IPS DF 4.7 (cell line): ENCODE measurements at regions not wholly inside any gene's neighbourhood (a gene's known extent, or its start where the extent isn't known, plus 50 kb on each side); places are given as distances from the start of the nearest gene placed in this dataset.
"Not testable (repeated sequence)": the region's sequence is repeated elsewhere in the genome, so short reads cannot be mapped to it uniquely, and the experiment has no call there.

Experiments used
- DNase-seq: peaks from one replicate; pipeline ENCODE4 v3.0.0-alpha.2; 2013; ENCODE audit warnings: low spot score; ENCODE audit errors: extremely low read depth

DNA sequence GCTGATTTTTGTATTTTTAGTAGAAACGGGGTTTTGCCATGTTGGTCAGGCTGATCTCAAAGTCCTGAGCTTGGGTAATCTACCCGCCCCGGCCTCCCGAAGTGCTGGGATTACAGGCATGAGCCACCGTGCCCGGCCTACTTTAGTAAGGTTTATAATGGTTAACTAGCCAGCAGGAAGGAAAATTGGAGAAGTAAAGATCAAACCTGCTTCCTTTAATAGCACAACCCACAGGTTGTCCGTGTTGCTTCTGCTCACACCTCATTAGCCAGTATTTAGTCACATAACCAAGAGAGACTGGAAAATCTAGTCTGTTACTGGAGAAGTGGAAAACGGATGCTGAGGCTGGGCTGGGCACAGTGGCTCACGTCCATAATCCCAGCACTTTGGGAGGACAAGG is 51.9 kb upstream of the TBL1XR1 start:
- DNase-seq: no peak

DNA sequence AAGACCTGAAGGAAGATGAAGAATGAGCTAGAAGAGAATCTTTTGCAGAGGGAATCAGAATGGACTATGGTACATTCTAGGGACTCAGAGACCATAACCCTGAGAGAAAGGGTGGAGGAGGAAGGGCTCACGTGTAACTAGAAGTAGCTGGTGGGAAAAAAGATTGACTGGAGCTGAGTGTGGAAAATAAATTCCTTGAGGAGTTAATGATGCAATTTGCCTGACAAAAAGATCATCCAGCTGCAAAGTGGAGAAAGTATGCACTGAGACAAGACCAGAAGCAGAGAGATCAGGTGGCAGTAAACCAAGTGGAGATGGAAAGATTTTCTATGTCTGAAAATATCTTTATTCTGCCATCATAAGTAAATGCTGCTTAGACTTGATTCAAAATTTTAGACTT is 52.9 kb upstream of the TBL1XR1 start:
- DNase-seq: no peak

DNA sequence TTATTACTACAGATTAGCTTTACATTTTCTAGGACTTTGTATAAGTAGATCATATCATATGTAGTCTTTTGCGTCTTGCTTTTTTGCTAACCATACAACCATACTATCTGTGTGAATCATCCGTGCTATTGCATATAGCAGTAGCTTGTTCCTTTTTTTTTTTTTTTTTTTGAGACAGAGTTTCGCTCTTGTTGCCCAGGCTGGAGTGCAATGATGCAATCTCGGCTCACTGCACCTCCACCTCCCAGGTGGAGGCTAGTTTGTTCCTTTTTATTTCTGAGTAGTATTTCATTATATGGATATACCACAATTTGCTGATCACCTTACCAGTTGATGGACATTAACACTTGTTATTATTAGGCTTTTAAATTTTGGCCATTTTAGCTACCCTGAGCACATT is 54.5 kb upstream of the TBL1XR1 start:
- DNase-seq: no peak

DNA sequence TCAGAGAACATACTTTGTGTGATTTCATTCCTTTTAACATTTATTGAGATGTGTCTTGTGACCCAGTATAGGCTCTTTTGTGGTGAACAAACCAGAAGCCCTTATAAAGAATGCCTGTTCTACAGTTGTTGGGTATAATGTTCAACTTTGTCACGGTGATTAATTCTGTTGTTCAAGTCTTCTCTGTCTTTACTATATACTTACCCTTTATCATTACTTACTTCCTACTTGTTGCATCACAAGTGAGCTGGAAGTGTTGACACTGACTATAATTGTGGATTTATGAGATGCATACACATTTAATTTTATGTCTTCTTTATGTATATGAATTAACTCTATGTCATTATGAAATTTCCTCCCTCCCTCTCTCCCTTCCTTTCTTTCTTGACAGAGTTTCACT is 59.7 kb upstream of the TBL1XR1 start:
- no peak for DNase-seq

DNA sequence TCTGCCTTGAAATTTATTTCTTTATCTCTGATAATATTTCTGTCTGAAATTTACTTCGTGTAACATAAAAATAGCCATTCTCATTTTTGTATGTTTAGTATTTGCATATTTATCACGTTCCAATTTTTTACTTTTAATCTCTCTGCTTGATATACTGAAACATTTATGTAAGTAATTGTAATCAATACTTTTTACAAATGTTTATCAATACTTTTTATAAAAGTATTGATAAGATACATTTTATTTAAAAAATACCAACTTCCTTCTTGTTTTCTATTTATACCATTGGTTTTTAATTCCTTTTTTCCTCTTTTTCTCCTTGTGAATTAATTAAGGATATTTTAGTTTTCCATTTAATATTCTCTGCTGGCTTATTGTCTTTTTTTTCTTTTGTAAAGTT is 60.3 kb upstream of the TBL1XR1 start:
- DNase-seq: no peak

DNA sequence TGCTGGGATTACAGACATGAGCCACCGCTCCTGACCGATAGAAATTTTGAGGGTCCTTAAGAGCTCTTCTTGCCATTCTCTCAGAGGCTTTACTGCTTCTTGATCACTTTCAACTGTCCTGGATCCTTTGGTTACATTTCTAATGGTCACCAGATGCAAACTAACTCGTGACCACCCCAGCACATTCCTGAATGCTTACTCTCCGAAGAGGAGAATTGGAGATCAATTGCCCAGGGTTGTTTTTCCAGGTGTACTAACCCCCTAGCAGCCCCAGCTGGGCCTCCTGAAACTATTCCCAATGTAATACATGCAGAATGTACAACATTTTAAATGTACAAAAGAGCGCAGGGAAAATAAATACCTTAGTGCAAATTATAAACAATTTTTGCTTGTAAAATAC is 65.1 kb upstream of the TBL1XR1 start:
- DNase-seq: no peak

DNA sequence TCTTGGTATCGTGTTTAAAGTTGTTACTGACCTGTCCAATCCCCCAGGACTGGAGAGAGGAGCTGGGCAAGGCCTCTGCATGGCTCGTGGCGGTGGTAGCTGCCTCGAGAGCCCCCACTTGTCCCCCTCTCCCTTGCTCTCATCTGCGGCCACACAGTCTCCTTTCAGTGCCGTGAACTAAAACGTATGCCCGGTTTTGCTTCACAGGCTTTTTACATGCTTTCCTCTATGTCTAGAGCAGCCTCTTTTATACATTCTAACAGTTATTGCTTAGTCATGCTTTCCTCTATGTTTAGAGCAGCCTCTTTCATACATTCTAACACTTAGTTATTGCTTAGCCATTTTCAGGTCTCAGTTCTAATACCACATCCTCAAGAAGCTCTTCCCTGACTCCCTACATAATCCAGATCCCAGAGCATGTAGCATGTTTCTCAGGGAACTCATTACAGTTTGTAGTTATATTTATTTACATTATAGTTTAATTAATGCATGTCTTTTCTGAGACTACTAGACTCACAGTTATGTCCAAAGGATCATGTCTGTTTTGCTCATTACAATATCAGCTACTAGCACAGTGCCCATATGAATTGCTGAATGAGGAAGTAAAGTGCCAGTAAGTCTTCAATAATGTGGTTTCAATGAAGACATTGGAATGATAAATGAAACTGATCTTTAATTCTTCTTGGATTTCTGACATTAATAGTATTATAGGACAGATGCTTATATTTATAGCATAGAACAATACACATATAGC is 66.5 kb upstream of the TBL1XR1 start:
- no peak for DNase-seq

DNA sequence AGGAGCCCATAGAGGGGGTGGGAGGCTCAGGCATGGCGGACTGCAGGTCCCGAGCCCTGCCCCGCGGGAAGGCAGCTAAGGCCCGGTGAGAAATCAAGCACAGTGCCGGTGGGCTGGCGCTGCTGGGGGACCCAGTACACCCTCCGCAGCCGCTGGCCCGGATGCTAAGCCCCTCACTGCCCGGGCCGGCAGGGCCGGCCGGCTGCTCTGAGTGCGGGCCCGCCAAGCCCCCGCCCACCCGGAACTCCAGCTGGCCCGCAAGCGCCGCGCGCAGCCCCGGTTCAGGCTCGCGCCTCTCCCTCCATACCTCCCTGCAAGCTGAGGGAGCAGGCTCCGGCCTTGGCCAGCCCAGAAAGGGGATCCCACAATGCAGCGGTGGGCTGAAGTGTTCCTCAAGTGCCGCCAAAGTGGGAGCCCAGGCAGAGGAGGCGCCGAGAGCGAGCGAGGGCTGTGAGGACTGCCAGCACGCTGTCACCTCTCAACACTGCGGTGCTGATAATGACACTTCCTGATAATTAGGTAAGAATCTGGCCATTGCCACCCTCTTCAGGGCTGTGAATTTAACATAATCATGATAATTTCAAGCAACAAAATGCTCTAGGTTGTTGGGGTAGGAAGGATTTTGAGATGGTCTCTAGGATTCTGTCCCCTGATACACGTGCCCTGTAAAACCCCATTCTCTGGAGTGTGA is 74.7 kb upstream of the TBL1XR1 start:
- not testable (repeated sequence) for DNase-seq

DNA sequence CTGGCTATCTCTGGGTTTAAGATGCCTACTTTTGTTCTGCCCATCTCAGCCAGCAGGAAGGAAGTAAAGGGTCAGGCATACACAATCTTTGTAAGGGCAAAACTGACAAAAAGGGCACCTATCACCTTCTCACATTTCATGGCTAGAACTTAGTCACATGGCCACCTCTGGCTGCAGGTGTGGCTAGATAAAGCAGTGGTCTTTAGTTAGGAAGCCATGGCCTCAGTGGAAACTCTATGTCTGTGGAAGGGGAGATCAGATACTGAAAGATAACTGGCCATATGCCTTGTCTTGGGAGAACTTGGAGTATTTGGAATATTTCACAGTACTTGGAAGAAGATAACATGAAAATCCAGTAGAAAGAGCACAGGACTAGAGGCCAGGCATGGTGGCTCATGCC is 80.7 kb upstream of the TBL1XR1 start:
- DNase-seq: no peak

DNA sequence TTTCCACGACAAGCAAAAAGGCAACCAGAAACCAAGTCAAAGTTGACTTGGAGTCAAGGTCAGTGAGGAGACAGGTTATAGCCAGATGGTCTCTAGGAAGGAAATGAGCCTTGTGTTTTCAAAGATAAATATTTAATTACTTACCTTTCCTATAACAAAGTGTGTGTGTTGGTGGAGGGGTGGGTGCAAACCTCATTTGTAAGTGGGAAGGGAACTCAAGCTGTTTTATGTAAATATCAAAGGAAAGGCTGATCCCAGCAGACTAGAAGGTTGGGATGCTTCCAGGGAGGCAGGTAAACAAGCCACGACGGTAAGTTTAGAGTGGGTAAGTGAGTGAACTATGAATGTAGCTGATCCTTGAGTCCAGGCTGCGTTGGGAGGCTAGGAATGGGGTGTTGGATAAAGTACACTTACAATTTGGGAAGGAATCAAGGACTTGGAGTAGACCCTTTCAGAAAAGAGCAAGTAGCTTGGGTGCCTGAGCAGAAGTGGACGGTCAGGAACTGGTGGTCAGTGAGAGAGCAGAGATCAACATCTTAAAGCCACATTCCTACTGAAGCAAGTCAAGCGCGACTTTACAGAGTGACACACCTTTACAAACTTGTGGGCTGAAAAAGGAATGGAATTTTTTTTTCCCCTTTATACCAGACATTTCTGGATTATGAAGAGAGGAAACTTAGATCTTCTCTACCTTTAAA is 82.0 kb upstream of the TBL1XR1 start:
- DNase-seq: no peak

DNA sequence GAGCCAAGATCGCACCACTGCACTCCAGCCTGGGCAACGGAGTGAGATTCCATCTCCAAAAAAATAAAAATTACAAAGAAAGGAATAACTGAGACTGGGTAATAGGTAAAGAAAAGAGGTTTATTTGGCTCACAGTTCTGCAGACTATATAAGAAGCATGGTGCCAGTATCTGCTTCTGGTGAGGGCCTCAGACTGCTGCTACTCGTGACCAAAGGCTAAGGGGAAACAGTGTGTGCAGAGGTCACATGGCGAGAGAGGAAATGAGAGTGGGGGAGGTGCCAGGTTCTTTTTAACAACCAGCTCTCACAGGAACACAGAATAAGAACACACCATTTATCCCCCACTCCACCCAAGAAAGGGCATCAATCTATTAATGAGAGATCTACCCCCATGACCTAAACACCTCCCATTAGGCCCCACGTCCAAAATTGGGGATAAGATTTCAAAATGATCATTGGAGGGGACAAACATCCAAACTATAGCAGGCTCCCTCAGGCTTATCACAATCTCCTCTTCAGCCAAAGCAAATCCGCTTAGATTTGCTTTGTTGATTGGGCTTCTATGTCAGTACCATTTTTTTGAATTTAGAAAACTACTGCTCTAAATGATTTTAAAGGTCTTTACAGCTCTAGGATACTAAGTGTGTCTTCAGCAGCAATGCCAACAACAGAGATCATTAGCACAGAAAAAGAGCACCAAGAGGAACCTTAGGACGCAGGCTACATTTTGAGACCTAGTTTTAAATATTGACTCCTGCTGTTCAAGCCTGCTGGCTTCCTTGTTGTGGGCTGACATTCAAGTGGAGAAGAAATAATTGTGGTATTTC is 84.2 kb upstream of the TBL1XR1 start:
- no peak for DNase-seq

DNA sequence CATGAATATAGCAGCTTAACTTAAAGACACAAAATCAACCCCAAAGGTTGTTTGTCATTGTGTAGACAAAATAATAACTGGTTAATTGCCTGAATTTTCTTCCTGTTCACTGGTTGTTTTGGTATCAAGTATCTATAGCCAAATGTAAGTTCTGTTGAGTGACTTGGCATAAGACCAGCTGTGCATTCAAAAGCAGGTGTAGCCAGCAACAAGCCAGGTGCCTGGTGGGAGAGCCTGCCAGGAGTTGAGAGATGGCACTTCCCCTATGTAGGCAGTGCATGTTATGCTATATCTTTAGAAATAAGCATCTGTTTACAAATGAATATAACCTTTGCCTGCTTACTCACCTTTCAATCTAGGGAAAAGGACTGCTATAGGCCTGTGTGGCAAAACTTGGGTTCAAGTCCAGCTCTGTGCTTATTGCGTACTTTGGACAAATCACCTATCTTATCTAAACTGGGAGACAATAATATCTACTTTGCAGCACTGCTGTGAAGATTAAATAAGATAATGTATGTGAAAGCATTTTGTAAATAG is 84.9 kb upstream of the TBL1XR1 start:
- no peak for DNase-seq

DNA sequence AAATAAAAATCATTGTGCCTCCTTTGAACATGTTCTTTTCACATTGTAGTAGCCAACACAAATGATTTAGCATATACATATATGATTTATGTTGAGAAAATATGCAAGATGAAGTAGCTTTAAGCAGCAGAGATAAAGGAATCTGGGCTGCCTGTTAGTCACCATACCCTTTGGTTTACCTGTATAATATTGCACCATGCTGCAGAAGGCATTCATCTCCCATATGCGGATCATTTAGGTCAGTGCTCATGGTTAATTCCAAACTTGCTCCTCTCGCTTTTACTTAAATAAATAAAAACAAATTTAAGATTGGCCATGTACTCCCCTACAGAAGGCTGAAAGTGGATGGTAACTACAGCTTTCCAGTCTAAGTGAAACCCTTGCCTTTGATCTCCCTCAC is 86.7 kb upstream of the TBL1XR1 start:
- DNase-seq: no peak

DNA sequence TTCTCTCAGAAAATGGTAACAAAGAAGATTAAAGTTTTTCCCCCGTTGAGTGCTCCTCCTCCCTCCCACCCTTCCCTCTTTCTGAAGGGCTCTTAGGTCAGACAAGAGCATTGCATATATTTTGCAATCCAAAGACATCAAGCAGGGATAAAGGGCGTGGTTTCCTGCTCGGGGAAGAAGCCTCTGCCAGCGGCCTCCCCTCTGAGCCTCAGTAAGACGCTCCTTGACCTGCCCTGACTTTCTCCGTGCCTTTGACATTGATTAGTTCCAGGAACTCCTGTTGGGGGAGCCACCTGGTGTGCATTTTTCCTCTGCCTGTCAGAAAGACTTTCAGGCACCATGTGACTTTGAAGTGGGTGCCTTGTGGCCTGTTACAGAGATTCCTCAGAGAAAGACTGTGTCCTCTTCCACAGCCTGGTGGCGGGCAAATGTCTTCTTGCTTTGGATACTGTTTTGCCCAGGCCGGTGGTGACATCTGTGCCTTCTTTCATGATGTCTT is 87.2 kb upstream of the TBL1XR1 start:
- DNase-seq: peak; percentile 89

DNA sequence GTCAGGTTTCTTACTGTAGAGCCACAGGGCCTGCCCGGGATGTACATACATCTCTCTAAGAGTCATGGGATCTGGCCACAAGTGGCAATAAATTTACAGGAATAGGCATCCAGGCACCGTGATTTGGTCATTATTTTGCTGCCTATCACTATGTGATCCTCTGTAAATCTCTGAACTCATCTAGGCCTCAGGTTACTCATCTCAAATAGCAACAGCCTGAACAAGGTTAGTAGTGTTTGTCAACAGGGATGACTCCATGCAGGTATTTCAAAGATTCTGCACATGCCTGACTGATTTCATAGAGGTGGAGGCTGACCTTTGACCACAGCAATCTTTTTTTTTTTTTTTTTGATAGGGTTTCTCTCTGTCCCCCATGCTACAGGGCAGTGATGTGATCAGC is 88.8 kb upstream of the TBL1XR1 start:
- DNase-seq: no peak

DNA sequence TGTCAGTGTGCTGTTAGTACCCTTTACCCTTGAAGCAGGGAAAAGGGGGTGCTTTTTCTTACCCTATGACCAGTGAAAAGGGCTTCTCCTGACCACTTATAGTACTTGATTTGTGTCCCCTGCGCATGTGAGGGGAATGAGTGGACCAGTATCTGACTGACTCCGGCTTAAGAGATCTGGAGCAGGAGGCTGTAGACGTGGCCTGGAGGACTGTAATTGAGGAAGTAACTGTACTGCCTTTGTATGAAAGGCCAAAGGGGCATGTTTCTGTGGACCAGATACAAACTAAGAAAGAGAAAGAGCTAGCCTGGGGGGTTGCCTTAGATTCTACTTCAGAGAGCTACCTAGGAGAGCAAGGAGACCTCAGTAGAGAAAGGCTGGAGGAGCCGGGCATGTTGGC is 89.9 kb upstream of the TBL1XR1 start:
- no peak for DNase-seq

DNA sequence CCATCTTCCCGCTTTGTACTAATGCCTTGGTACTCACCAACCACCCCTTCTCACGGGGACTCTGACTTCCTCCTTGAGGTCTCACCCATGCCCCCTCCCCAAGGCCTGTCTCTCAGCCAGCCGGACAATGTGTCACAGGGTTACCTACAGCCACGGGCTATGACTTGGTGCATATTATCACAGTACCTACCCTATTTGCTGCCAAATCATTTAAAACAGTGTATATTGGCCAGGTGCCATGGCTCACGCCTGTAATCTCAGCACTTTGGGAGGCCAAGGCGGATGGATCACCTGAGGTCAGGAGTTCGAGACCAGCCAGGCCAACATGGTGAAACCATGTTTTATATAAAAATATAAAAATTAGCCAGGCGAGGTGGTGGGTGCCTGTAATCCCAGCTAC is 93.4 kb upstream of the TBL1XR1 start:
- no peak for DNase-seq

DNA sequence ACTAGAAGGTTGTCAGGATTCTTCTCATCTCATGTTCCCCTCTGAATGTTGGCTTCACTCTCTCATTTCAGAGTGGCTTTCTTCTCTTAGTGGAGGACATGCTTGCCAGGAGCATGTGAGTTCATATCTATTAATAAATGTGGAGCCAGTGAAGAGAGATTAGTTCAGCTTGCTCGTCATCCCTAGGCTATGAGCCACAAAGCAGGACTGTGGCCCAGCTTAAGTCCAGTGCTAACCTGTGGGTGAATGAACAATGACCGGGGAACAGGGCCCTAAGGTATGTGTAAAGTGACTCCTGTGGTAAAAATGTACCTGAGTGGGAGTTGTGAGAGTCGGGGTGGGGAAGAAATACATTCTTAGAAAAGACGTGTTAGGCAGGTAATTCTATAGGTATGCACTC is 96.9 kb upstream of the TBL1XR1 start:
- DNase-seq: no peak

DNA sequence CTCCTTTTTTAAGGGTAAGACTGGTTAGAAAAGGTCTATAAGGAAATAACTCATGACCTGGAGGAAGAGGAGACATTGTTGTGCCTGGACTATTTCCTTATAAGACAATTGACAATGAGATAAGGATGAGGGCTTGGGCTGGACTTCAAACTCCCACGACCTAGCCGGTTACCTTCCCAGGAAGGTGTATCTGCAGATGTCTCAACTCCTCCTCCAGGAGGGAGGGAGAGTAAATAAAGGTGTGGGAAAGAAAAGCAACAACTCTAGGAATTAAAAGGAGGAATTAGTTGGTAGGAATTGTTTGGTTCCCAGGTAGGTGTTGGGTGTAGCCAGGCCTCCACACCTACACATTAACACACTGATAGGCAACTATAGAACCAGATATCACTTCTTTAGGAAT is 97.8 kb upstream of the TBL1XR1 start:
- DNase-seq: no peak

DNA sequence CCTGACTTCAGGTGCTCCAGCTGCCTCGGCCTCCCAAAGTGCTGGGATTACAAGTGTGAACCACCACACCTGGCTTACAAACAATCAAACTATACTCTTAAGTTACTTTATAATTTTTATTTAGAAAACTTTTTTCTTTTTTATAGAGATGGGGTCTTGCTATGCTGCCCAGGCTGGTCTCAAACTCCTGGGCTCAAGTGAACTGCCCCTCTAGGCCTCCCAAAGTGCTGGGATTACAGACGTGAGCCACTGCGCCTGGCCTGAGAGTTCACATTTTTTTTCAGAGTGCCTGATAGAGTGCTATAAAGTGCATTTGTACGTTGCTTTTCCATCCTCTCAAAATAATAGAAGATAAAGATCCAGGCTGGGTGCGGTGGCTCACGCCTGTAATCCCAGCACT is 102.0 kb upstream of the TBL1XR1 start:
- DNase-seq: no peak
